ENCODE measurements at regions not wholly inside any gene's neighbourhood (a gene's known extent, or its start where the extent isn't known, plus 50 kb on each side); places are given as distances from the start of the nearest gene placed in this dataset.
A peak's percentile ranks its signal among the peaks of the same experiment; 100 is the strongest.

DNA sequence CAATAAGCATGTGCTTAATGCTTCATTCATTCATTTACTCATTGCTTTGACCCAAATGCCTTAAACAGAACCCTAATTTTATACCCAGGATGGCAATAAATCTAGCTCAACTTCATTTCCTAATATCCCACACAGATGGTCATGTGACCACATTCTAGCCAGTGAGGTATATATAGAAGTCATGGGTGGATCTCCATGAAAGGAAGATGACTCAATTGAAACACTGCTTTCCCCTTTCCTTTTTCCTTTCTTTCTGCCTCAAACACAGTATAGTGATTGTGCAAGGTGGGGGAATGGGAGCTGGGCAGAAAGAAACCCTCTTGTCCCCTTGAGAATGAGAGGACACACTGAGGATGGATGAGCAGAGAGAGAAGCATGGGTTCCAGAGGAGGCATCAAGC lies 183.5 kb upstream of the PRICKLE2 start:
- peak; percentile 31 for DNase-seq (ENCODE audit: low read depth)
- no peak for TF ChIP-seq CTCF (conservative IDR thresholded peaks at IDR 0.05; ENCODE audit: low read depth, low read length)
- no peak overlapping the region for H3K4me3 ChIP-seq (ENCODE audit: low read depth, low read length)

DNA sequence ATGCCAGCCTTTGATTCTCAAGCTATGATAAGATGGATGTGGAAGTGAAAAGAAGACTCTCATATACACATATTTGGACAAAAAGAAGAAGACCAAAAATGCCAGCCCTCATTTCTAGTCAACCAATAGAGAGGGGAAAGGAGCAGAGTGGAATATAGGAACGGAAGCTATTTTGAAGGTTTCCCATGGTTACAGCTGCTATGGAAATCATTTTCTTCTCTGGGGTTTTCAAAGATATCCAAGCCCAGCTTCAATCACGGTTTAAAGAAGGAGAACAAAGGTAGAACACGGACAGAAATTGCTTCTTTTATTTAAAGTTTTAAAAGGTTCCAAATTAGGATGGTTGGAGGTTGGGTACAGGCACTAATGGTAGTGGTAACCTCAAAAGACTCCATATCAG lies 181.0 kb upstream of the PRICKLE2 start:
- no peak overlapping the region for H3K4me3 ChIP-seq (ENCODE audit: low read depth, low read length)
- no peak for TF ChIP-seq CTCF (conservative IDR thresholded peaks at IDR 0.05; ENCODE audit: low read depth, low read length)
- DNase-seq (ENCODE audit: low read depth), result no peak

DNA sequence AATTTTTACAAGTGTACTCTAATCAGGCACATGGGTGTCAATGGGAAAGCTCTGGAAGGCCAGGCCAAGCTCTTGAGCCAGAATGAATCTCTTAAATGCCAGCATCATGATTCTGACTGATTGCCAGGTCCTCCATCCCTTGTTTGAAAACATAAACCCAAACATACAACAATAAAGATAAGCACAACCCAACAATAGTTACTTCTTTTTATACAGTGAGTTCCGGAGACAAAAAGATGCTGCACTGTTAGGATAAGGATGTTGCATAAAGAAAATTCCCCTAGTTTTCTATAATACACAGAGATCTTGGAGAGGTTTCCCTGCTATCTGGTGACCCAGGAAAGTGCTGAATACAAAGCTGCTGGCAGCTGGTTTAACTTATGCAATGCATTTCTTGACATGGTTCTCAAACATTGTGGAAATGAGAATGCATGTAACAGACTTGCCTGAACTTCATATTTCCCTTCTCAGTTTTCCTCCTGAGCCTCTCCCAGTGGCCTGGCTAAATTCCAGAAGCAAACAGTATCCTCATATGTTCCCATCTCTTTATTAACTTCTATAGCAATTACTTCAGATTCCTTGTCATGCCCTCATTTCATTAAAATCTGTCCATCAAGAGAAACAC lies 180.1 kb upstream of the PRICKLE2 start:
- no peak overlapping the region for H3K4me3 ChIP-seq (ENCODE audit: low read depth, low read length)
- peak; percentile 65 for DNase-seq (ENCODE audit: low read depth)
- no peak for TF ChIP-seq CTCF (conservative IDR thresholded peaks at IDR 0.05; ENCODE audit: low read depth, low read length)

- no peak overlapping the region for H3K4me3 ChIP-seq (ENCODE audit: low read depth, low read length)
- TF ChIP-seq CTCF (conservative IDR thresholded peaks at IDR 0.05; ENCODE audit: low read depth, low read length), result no peak
- DNase-seq (ENCODE audit: low read depth), result no peak
Measured at GRCh38 chr3:64400706-64401105, 175.4 kb upstream of the PRICKLE2 start.

DNA sequence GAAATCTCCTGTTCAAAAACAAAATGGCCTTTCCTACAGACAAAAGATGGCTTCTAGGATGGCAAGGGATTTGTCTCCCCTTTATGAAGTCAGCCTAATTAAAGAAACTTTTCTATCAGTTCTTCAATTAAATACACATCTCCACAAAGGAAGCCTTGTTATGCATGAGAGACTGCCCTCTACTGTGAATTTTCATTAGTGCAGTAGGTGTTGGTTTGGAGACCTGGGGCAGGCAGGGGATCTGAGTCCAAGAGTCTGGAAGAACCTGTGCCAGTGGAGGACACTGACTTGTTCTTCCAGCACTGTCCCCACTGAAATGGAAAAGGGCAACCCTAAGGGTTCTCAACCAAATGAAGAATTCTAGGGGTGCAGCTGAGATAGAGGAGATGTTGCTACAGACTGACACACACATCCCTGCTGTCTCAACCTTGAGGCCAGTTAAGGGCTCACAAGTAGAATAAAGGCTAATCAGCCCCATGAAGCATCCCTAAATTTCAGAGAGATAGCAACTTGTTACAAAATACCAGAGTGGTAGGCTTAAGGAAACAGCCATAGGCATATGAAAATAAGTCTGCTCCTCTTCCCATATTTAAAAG lies 174.0 kb upstream of the PRICKLE2 start:
- DNase-seq (ENCODE audit: low read depth), result peak; percentile 81

DNA sequence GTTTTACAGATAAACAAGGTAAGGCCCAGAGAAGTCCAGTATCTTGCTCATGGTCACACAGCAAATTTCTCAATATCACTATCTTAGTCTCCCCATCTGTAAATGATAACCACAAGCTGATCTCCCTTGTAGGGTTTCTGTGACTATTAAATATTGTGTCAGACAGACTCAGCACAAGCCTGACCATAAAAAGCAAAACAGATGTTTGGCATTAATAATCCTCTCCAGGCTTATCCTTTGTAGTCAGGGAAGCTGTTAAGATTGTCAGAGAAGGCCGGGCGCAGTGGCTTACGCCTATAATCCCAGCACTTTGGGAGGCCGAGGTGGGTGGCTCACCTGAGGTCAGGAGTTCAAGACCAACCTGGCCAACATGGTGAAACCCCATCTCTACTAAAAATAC lies 173.2 kb upstream of the PRICKLE2 start:
- no peak overlapping the region for H3K4me3 ChIP-seq (ENCODE audit: low read depth, low read length)
- DNase-seq (ENCODE audit: low read depth), result no peak
- no peak for TF ChIP-seq CTCF (conservative IDR thresholded peaks at IDR 0.05; ENCODE audit: low read depth, low read length)

More for the DNA sequence above, 174.0 kb upstream of the PRICKLE2 start:
- no peak overlapping the region for H3K4me3 ChIP-seq (ENCODE audit: low read depth, low read length)
- TF ChIP-seq CTCF (conservative IDR thresholded peaks at IDR 0.05; ENCODE audit: low read depth, low read length), result peak; percentile 85

- H3K4me3 ChIP-seq (ENCODE audit: low read depth, low read length), result no peak overlapping the region
- TF ChIP-seq CTCF (conservative IDR thresholded peaks at IDR 0.05; ENCODE audit: low read depth, low read length), result no peak
- no peak for DNase-seq (ENCODE audit: low read depth)
Measured at GRCh38 chr3:64398006-64398405, 172.7 kb upstream of the PRICKLE2 start.
